NCI-H1048 (cell line): ENCODE measurements at regions not wholly inside any gene's neighbourhood (a gene's known extent, or its start where the extent isn't known, plus 50 kb on each side); places are given as distances from the start of the nearest gene placed in this dataset.
"Not testable (repeated sequence)": the region's sequence is repeated elsewhere in the genome, so short reads cannot be mapped to it uniquely, and the experiment has no call there.

Experiments used
- DNase-seq: peaks from one replicate; lab custom pipeline; 2025; lab: John Stamatoyannopoulos, UW

DNA sequence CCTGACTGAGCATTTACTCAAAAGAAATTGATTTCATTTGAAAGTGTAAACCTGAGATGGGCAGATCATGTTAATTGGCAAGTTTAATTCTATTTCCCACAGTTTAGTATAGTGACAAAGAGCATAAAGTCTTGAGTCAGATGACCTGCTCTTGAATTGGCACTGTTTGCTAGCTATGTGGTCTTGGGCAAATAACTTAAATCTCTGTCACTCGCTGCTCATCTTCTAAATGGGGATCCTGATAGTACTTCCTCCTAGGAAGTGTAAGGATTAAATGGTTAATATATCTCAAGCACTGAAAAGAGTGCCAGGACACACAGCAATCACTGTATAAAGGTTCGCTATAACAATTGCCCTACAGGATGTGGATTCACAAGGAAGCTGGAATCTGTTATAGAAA, 242.8 kb upstream of the JADE1 start:
- DNase-seq, result no peak

DNA sequence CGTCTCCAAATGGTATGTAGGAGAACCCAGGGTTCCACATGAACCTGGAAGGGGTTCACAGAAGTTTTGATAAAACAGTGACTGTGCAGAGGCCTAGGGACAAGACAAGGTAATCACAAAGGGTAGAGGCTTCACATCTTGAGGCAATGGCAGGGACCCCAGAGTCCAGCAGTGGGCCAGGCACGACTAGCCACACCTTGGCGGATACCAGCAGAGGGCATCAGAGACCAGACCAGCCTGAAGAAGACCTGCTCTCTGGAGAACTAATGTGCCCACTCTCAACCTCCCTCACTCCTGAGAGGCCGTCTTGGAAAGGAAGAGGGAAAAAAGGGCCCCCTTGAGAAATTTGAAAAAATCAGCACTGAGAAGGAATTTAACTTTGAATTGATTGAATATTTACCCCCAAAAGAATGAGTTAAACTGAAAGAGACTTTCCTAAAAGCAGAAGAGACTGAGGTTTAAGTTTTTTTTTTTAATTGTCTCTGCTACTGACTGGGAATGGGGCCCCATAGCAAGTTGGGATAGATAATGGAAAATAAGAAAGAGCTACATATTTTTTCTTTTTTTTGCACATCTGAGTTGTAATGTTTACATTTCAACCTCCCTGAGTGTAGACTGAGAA, 243.8 kb upstream of the JADE1 start:
- no peak for DNase-seq

DNA sequence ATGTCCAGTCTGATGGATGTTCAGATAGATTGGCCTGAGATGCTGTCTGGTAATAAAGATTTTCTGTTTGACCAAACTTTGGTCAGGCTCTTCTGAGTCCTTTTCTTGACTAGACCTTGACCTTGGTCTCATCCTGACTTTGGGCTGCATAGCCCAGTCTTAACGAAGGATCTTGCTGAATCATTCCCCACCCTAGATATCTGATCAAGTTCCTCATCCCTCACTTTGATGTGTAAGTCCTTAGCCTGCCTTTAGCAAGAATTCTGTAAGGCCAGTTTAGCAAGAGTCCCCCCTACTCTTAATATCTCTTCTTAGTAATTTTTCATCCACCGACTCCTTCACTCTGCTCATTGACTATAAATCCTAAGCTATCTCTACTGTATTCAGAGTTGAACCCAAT, 244.4 kb upstream of the JADE1 start:
- DNase-seq, result no peak

DNA sequence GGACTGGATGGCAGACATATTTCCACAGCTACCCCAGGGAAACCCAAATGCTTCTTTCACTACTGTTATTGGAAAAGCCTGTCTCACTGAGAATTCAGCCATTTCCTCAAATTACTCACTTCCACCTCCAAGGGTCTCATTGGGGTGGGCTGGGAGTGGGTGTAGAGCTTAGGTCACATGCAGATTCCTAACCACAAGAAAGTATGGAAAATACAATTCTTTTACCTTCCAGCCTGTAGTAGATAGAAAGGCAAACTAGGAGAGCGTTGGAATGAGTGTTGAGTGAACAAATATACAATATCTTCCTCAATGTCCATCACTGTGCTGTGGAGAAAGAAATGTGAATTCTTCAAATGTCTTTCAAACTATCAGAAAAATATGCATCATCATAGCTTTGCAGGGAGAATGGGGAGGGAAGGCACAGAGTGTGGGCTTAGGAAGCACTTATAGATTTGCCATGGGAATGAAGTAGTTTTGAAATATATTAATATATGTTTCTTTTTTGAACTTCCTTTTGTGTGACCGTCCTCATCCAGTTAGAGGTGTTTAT, 245.3 kb upstream of the JADE1 start:
- DNase-seq, result no peak

DNA sequence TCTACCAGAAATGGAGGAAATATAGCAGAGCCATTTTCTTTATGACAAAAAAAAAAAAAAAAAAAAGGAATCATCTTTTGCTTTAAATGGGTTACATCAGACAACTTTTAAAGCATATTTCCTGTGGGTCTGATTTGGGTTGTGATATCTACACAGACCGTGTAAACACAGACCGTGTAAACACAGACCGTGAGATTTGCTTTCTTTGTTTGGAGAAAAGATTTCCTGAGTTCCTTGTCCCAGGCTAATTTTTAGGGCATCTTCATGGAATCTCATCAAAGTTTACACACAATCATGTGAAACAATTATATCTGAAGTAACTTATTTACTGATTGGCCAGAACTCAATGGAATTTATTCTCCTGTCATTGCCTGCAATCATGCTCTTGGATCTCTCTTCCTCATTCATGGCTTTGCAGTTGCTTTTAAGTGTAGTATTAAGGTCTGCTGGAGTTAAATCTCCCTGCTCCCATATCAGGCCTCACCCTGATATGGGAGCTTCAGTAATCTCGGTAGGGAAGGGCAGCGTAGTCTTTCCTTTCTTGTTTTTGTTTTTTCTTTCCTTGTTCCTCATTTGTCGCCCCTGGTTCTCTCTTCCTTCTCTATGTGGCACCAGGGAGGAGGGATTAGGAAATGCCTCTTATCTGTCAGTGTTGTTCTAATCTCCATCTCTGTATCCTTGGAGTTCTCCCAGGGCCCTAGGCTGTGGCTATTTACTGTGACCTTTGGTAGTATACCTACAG, 248.6 kb upstream of the JADE1 start:
- DNase-seq, result no peak

DNA sequence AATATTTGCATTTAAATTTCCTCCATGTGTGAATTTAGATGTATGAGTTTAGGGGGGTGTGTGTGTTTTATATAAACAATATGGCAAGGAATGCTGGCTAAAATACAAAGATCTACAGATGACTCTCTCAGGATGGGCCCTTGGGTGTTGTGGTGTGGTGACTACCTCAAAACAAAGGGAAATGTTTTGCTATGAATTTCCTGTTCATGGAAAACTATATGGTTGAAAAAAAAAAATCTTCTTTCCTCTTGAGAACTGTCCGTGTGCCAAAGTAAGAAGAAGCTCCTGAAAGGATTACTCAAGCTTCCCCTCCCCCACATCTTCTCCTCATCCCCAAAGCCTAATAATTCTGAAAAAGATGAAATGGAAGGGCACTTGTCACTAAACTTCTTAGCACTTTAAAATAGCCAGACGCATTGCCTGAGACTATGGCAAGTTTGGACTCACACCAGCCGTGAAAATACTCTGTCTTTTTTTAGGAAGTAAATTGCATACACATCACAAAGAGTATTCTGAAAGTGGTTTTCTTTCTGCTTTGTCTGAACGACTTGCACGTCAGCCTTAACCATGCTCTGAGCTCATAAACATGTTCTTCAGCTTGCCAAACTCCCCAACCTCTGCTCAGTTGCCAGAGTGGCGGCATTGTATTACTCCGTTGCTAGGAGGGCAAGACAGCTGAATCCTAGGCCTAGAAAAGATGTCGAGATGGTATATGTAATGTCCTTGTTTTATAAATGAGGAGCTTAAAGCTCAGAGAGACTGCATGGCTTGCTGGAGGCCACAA, 250.4 kb upstream of the JADE1 start:
- no peak for DNase-seq

DNA sequence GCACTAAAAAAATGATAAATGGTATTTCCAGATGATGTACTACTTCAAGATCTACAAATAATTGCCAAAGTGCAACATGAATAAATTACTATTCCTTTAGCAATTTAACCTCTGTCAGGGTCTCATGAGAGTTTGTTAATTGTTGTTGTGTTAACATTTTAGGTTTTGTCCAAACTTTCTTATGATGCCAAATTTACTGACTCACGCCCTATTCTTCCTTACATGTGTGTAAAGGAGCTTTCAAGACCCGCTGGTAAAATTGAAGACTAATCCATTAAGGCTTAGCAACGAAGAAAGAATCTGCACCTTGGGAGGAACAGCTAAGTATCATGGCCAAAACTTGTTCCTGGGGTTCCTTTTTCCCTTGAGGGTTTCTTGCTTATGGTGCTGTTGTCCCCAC, 252.7 kb upstream of the JADE1 start:
- DNase-seq, result no peak

DNA sequence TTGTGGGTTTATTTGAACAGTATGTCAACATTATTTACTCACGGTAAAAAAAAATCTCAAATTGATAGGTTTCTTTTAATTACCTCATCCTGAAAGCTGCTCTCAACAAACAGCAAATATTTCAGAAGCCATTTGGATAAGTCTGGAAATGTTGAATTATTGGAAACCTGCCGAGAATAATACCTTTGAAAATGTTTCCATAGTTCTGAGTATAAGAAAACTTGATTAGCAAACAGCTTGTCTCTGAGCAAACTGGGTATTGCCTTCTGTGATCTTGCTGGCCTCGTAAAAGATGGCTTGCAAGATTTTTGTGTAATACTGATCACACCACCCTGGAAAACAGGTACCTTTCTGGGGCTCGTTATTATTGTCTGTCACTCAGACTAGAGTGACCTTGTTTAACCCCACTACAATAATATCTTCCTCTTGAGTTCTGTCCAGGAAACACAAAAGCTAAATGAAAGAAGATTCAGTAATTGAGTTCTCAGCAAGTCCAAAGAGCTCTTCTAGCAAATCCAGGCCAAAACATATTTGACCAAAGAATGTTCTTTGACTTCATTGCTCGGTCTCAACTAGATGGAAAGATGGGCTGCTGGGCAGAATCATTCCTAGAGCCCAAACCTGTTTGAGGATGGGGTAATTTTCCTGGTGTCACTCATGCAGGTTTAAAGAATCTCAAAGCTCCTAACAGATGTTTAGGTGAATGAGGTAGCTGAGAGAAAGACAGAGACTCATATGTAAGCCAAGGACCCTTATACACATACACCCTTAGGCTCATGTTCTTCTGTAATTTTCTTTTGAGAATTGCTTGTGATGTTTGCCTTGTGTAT, 255.6 kb upstream of the JADE1 start:
- no peak for DNase-seq

DNA sequence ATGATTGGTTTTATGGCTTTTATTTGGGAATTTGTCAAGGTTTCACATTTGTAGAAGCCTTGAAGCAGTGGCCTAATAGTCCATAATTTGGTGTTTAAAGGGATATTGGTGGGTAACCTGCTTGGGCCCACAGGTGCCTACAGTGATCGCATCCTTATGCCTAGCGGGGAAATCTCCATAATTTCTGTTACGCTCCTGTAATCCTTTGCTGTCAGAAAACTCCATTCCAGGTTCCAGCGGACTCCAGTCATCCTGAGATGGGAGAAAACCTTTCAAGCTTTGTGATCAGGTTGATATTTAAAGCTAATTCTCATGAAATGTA, 257.0 kb upstream of the JADE1 start:
- DNase-seq, result no peak

DNA sequence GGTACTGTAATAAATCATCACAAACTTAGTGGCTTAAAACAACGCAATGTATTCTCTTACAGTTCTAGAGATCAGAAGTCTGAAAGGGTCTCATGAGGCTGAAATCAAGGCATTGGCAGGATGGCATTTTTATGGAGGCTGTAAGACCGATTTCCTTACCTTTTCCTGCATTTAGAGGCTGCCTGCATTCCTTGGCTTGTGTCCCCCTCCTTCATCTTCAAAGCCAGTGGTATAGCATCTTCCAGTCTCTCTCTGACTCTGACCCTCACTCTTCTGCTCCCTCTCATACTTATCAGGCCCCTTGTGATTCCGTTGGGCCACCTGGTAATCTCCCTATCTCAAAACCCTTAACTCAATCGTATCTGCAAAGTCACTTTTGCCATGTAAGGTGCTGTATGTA, 258.2 kb upstream of the JADE1 start:
- no peak for DNase-seq

DNA sequence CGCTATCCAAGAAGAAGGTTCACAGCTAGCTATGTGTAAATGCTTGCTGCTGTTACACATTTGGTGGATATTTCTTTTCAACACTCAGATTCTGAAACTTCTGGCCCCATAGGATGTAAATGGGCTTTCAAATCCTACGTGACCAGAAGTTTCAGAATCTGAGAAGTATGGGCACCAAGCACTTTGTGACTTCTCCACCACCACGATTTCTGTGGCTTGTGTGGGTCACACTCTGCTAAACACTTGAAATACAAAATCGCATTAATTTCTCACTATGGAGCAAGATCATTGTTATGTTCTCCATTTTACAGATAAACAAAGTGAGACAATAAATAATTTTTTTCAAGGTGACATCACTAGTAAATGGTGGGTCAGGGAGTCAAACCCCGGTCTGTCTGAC, 259.4 kb upstream of the JADE1 start:
- no peak for DNase-seq

DNA sequence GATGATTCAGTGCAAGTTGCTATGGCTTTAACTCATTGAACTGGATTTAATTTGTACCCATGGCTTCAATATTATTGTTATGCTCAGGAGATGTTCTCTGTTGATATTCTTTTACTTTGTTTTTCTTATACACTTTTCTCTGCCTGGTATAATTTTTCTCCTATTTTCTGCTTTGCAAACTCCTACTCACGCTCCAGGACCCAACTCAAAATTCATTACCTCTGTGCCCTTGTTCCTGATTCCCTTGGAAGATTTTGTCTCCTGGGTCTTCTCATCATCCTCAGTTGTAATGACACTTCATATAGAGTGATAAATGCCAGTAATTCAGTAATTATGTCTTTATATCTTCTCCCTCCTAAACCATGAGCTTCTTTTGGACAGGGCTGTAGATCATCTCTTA, 259.9 kb upstream of the JADE1 start:
- DNase-seq, result no peak

DNA sequence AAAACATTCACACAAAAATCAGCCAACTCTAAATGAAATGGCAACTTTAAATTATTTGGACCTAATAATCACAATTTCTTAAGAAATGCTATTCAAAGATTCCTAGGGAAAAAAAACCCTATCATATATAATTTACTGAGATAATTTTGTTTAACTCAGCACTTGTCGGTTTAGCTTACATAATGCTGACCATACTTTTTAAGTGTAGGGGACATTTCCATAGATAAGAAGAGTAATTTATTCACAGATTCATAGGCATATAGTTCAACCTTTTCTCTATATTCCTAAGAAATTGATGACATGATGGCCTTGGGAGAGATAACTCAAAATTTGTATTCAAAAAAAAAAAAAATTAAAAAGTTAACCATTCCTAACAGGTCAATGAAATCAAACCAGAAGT, 260.8 kb upstream of the PGRMC2 start:
- DNase-seq, result no peak

DNA sequence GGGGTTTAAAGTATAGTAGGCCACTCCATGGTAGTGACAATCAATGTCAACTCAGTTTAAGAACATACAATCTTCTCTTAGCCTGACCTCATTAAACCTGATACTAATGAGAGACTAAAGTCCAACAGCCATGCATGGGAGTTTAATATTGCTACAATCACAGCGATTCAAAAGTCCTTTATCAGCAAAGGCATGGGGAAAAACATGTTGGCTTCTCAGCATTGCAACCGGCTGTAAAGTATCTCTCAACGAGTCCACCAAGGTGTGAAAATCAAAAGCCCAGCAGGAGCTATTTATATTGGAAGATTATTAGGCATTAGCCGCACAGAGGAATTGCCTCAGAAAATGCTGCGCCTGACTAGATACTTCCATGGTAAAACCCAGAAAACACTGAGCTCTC, 256.7 kb upstream of the PGRMC2 start:
- DNase-seq, result no peak

DNA sequence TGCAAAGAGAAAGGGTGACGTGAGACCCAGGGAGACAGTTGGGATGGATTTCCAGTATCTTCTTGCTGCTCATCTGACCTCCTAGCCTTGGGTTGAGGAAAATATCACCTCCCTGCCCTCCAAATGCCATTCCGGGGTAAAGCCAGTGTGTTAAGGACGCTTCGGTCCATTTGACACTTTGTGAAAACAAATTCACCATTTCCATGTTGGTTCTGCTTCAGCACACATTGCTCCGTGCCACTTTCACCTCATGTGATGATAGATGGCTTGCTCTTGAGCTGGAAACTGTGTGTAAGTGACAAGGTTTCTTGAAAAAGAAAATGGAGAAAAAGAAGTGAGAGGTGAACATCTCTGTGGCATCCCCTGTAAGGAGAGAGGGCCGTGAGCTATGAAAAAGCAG, 256.1 kb upstream of the PGRMC2 start:
- no peak for DNase-seq

DNA sequence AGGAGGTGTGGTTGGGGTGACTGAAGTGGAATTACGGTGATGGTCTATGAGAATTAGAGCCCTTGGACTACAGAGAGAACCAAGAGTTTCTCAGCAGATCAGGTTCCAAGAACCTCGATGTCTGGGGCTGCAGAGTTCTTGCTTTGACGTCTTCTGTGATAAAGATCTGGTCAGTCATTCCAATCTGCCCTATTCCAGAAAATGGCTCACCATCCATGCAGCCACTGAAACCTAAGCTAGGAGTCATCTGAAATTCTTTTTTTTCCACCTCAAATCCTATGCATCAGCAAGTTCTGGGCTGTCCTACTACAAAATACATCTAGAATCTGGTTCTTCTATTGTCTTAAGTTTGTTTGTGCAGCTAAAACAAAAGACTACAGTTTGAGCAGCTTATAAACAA, 254.4 kb upstream of the PGRMC2 start:
- no peak for DNase-seq

DNA sequence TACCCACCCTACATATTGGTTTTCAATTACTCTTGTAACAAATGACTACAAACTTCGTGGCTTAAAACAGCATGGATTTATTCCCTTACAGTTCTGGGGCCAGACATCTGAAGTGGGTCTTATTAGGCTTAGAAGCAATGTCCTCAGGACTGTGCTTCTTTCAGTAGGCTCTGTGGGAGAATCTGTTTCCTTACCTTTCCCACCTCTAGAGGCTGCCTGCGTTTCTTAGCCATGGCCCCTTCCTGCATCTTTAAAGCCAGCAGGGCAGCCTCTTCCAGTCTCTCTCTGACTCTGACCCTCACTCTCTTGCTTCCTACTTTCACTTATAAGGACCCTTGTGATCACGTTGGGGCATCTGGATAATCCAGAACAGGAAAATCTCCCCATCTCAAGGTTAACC, 252.5 kb upstream of the PGRMC2 start:
- DNase-seq, result no peak

DNA sequence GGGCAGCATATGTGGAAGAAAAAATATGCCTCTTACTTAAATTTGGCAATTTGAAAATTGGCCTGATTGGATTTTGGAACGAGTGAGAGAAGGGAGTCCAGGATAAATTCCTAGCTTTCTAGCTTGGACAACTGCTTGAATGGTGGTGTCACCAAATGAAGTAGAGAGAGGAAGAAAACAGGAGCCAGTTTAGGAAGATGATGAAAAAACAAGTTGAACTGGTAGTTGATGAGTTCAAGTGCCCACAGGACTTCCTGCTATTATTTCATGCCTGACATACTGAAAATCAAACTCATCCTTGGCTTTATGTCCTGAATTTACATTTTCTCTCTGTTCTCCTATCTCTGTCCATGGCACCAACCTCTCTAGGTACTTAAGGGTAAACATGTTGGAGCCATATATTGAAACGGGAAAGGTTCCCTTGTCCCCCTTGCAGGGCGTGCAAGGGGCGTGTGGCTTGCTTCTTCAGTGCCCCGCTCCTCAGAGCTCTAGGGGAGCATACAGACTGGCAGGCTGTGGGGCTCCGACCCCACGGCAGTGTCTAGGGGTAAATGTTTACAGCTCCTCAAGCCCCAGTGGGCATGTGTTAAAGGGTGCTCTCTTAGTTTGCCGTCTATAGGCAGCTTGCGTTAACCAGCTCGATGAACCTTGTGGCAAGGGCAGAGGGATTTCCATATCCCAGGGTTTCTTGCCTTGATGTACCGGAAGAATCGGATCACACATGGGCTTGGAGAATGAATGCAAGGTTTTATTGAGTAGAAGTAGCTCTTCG, 250.7 kb upstream of the PGRMC2 start:
- DNase-seq, result no peak

DNA sequence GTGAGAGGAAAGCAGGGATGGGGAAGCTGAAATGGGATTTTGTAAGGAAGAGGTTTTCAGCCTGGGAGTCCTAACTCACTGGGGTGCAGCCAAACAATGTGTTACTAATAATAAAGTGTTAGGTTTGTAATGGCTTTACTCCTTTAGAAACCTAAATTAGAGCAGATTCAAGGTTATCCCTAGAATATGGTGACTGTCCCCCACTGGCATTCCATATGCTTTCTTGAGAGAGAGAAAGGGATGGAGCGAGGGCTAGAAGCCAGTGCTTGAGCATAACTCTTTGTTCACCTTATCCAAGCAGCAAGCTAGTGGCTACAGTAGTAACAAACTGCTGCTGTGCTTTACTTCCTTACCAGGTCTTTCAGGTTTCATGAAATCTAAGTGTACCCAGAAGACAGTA, 249.1 kb upstream of the PGRMC2 start:
- DNase-seq, result no peak

DNA sequence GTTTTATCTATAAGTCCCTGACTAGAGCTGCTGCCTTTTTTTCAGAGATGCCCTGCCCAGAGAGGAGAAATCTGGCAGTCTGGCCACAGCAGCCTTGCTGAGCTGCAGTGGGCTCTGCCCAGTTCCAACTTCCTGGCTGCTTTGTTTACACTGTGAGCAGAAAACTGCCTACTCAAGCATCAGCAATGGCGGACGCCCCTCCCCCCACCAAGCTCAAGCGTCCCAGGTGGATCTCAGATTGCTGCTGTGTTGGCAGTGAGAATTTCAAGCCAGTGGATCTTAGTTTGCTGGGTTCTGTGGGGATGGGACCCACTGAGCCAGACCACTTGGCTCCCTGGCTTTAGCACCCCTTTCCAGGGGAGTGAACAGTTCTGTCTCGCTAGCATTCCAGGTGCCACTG, 247.9 kb upstream of the PGRMC2 start:
- not testable (repeated sequence) for DNase-seq

DNA sequence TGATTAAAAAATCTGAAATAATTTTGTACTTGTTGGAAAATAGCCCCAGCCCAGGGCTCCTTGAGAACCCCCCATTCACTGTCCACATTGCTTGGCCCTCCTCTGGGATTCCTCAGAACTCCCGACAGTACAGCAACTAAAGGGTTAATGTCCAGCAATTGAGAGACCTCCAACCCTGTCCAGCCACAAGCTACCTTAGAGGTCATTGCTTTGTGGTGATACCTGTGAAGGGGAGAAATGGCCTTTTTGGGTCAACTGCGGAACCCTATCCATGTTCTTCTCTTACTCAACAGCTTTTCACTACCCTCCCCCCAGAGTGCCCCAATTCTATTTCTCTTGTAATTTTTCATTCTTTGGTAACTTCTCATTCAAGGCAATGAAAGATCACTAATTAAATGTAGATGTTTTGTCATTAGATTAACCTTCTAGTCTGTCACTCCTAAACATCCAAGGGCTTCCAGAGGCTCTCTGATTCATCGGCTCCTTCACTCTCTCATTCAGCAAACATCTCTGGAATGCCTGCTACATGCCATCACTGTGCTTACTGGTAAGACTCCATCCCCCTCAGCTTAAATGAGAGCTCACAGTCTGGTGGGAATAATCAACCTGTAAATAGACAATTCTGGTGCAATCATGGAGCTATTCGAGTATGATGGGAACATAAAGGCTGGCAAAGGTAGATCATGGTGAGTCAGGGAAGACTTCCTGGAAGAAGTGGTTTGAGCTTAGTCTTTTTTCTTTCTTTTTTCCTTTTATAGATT, 241.4 kb upstream of the PGRMC2 start:
- DNase-seq, result no peak
